Endothelial cell of umbilical vein (primary cell): ENCODE measurements at regions not wholly inside any gene's neighbourhood (a gene's known extent, or its start where the extent isn't known, plus 50 kb on each side); places are given as distances from the start of the nearest gene placed in this dataset.
"Not testable (repeated sequence)": the region's sequence is repeated elsewhere in the genome, so short reads cannot be mapped to it uniquely, and the experiment has no call there.

Experiments
- BruUV-seq: library from RNA; stranded (reverse); fragments of 400-500 nt; replicated peaks from 2 replicates; lab custom pipeline; 2021; lab: Mats Ljungman, UMichigan
- CTCF ChIA-PET: fragments of 300-600, 350-600 bp; sonication (Branson Sonifier 250); formaldehyde crosslinking; loops from one replicate; lab custom pipeline; 2021; ENCODE audit warnings: antibody characterized with exemption, inconsistent platforms; lab: Charles Lee
- POLR2A ChIA-PET: fragments of 300-600, 350-600 bp; sonication (Branson Sonifier 250); formaldehyde crosslinking; loops from one replicate; lab custom pipeline; 2021; ENCODE audit warnings: antibody characterized with exemption, inconsistent platforms; lab: Charles Lee
- DNase-seq: peaks from one replicate; pipeline ENCODE4 v3.0.0-alpha.2; 2011; ENCODE audit warnings: low read depth, low spot score
- FAIRE-seq: peaks from 2 replicates; lab custom pipeline; 2011; peaks lifted over from hg19 to GRCh38; lab: Jason Lieb, UNC
- H2AFZ ChIP-seq: 2 replicates; pipeline ENCODE4 v1.6.0; 2012; ENCODE audit warnings: low read depth, low read length, control low read depth, inconsistent platforms
- H3K27ac ChIP-seq: 2 replicates; pipeline ENCODE4 v1.5.1; 2011; ENCODE audit warnings: low read depth, mild to moderate bottlenecking, control low read depth, low read length, moderate library complexity; ENCODE audit not compliant: insufficient read depth
- H3K27me3 ChIP-seq, 2 experiments: 2 replicates each; pipeline versions ENCODE4 v1.6.0 to v1.6.1; 2011; ENCODE audit warnings: low read length in 2 of 2, mixed read lengths in 1 of 2; ENCODE audit not compliant: control insufficient read depth in 2 of 2, insufficient read depth in 2 of 2
- H3K36me3 ChIP-seq, 2 experiments: 2 replicates in 1 of 2; 3 replicates in 1 of 2; pipeline ENCODE4 v1.5.1; 2011; ENCODE audit warnings: low read length in 2 of 2, mild to moderate bottlenecking in 1 of 2, moderate library complexity in 1 of 2; ENCODE audit not compliant: control insufficient read depth in 2 of 2, insufficient read depth in 2 of 2; ENCODE audit errors: extremely low read depth in 1 of 2
- H3K4me1 ChIP-seq: 3 replicates; pipeline ENCODE4 v1.5.1; 2011; ENCODE audit warnings: mild to moderate bottlenecking, low read length; ENCODE audit not compliant: control insufficient read depth, insufficient read depth; ENCODE audit errors: extremely low read depth
- H3K4me2 ChIP-seq: 2 replicates; pipeline ENCODE4 v1.6.1; 2011; ENCODE audit warnings: low read length, control low read depth, mixed read lengths; ENCODE audit not compliant: insufficient read depth
- H3K4me3 ChIP-seq, 3 experiments: fragments of 200-600 bp in 1 of 3; sonication (generic), shearing (Covaris generic) in 1 of 3; replicated peaks in 1 of 3; 2 replicates each; pipeline ENCODE4 v1.5.1; 2011 to 2016; ENCODE audit warnings: control low read depth in 3 of 3, low read length in 3 of 3, mild to moderate bottlenecking in 2 of 3, inconsistent platforms in 1 of 3, low read depth in 1 of 3, moderate library complexity in 1 of 3; ENCODE audit not compliant: insufficient read depth in 1 of 3
- H3K79me2 ChIP-seq: 2 replicates; pipeline ENCODE4 v1.6.0; 2012; ENCODE audit warnings: low read length, inconsistent platforms; ENCODE audit not compliant: control insufficient read depth, insufficient read depth
- H3K9ac ChIP-seq: replicated peaks from 2 replicates; pipeline ENCODE3; 2011; ENCODE audit warnings: low read length, control low read depth; ENCODE audit not compliant: insufficient read depth; ENCODE audit errors: extremely low read depth
- H3K9me1 ChIP-seq: replicated peaks from 3 replicates; pipeline ENCODE4 v1.6.0; 2011; ENCODE audit warnings: mild to moderate bottlenecking, low read length; ENCODE audit not compliant: control insufficient read depth, insufficient read depth; ENCODE audit errors: extremely low read depth
- H3K9me3 ChIP-seq: replicated peaks from 2 replicates; pipeline ENCODE4 v1.5.1; 2012; ENCODE audit warnings: low read length, inconsistent platforms; ENCODE audit not compliant: control insufficient read depth, insufficient read depth
- H4K20me1 ChIP-seq: replicated peaks from 2 replicates; pipeline ENCODE3; 2011; ENCODE audit warnings: mild to moderate bottlenecking, low read length; ENCODE audit not compliant: control insufficient read depth, insufficient read depth; ENCODE audit errors: extremely low read depth
- CTCF ChIP-seq, 2 donors: IDR thresholded peaks; 1 replicate in 1 of 2; 2 replicates in 1 of 2; pipeline ENCODE4 v1.5.1; 2011; ENCODE audit warnings: low read length in 2 of 2, mild to moderate bottlenecking in 2 of 2, moderate library complexity in 2 of 2, control low read depth in 1 of 2, inconsistent platforms in 1 of 2, low read depth in 1 of 2; ENCODE audit not compliant: insufficient read depth in 1 of 2; ENCODE audit errors: extremely low read depth in 1 of 2
- EZH2 ChIP-seq: IDR thresholded peaks from 2 replicates; pipeline ENCODE4 v1.6.1; 2012; ENCODE audit warnings: borderline replicate concordance, low read depth, mild to moderate bottlenecking, moderate library complexity, low read length, inconsistent platforms; ENCODE audit not compliant: severe bottlenecking
- FOS ChIP-seq: IDR thresholded peaks from 2 replicates; pipeline ENCODE4 v1.6.1; 2011; ENCODE audit warnings: mild to moderate bottlenecking, low read length, moderate library complexity, borderline replicate concordance; ENCODE audit not compliant: insufficient read depth
- GATA2 ChIP-seq: IDR thresholded peaks from 2 replicates; pipeline ENCODE4 v1.7.0; 2011; ENCODE audit warnings: low read depth, mild to moderate bottlenecking, moderate library complexity, mixed read lengths, low read length; ENCODE audit not compliant: insufficient read length, insufficient read depth
- JUN ChIP-seq: IDR thresholded peaks from 2 replicates; pipeline ENCODE4 v1.6.1; 2011; ENCODE audit warnings: borderline replicate concordance, low read depth; ENCODE audit not compliant: insufficient read length, insufficient read depth
- POLR2A ChIP-seq: IDR thresholded peaks from 2 replicates; pipeline ENCODE4 v1.6.1; 2012; ENCODE audit warnings: low read depth, mild to moderate bottlenecking, control low read depth, low read length
- POLR2AphosphoS5 ChIP-seq: IDR thresholded peaks from 2 replicates; pipeline ENCODE4 v1.6.1; 2012; ENCODE audit warnings: low read depth, mild to moderate bottlenecking, control low read depth, low read length, moderate library complexity; ENCODE audit not compliant: insufficient read depth
- dilution Hi-C: fragments of 300-500 bp; cut with MboI; formaldehyde crosslinking; loops from one replicate; pipeline ENCODE4 v1.15.0; 2019; ENCODE audit warnings: low sequenced_read_pairs; ENCODE audit not compliant: extremely low pct_ligation_motif_present
- intact Hi-C: fragments of 100-400 bp; cut with micrococcal nuclease; formaldehyde crosslinking; loops from one replicate; pipeline ENCODE4 v1.10.0; 2022

- DNase-seq (no peak), FAIRE-seq (no peak)
- Histone ChIP-seq H3K27me3 (no peaks in the 10 kb centered on the region), H3K79me2 (no peaks in the 10 kb centered on the region), H3K4me2 (no peak overlapping the region), H3K9me3 (no peaks in the 10 kb centered on the region), H3K4me3 (no peak overlapping the region), H3K36me3 (no peaks in the 10 kb centered on the region), H2AFZ (no peak overlapping the region), H3K9me1 (no peaks in the 10 kb centered on the region), H3K27ac (no peak overlapping the region), H3K9ac (no peak overlapping the region), H4K20me1 (no peaks in the 10 kb centered on the region), H3K4me1 (no peaks in the 10 kb centered on the region)
- intact Hi-C loops (no loop called here), dilution Hi-C loops (no loop called here)
- ChIA-PET CTCF (interaction anchor here (1.1 kb wide), 2 partner anchors 12 to 20 kb away, joined by 3 read pairs; no protein-coding TSS in a partner anchor), POLR2A (no interaction called here)
- no peak for TF ChIP-seq CTCF (IDR thresholded peaks at IDR 0.05; ENCODE audit: extremely low read depth in 1 of 2, insufficient read depth in 1 of 2, low read depth in 1 of 2, low read length in 2 of 2)
- no peak for TF ChIP-seq JUN
- no peak for TF ChIP-seq FOS
- TF ChIP-seq GATA2: no peak
- TF ChIP-seq POLR2AphosphoS5: no peak
- TF ChIP-seq EZH2: no peak
- no peak for TF ChIP-seq POLR2A
- BruUV-seq: no TSS peak
These were observed 493.3 kb downstream of the NTRK2 start for GRCh38 chr9:85162822-85163221.

- CTCF ChIA-PET, H3K9ac ChIP-seq, H3K9me1 ChIP-seq, H2AFZ ChIP-seq, FAIRE-seq, H3K27me3 ChIP-seq, POLR2A ChIA-PET, H3K79me2 ChIP-seq, dilution Hi-C loops, intact Hi-C loops, H3K27ac ChIP-seq, H3K4me3 ChIP-seq, H3K9me3 ChIP-seq, H4K20me1 ChIP-seq, DNase-seq, H3K36me3 ChIP-seq, H3K4me1 ChIP-seq, BruUV-seq, H3K4me2 ChIP-seq: not testable (repeated sequence)
These were observed 491.4 kb downstream of the NTRK2 start for GRCh38 chr9:85160944-85161343.
